Head of caudate nucleus (tissue), 42 donors: ENCODE measurements at regions not wholly inside any gene's neighbourhood (a gene's known extent, or its start where the extent isn't known, plus 50 kb on each side); places are given as distances from the start of the nearest gene placed in this dataset.
A peak's percentile ranks its signal among the peaks of the same experiment; 100 is the strongest.

Experiments
- DNase-seq, 42 donors: peaks; one replicate each; pipeline versions ENCODE4 v3.0.0 to v3.0.0-alpha.2; 2020 to 2021; ENCODE audit warnings: mixed read lengths in 7 of 42
- intact Hi-C: fragments of 100-400 bp; cut with DNase I; formaldehyde crosslinking; loops from one replicate; pipeline ENCODE4 v1.15.0; 2022

GRCh38 chr10:104505521-104506042 is 135.5 kb upstream of the SORCS3 start:
- no peak for DNase-seq
- intact Hi-C loops = no loop called here

- DNase-seq = no peak
- intact Hi-C loops = no loop called here
Observed at GRCh38 chr10:104509981-104510380, 131.1 kb upstream of the SORCS3 start.

GRCh38 chr10:104510644-104511043 is 130.4 kb upstream of the SORCS3 start:
- DNase-seq = no peak
- intact Hi-C loops = no loop called here

GRCh38 chr10:104512800-104513199 is 128.3 kb upstream of the SORCS3 start:
- intact Hi-C loops = no loop called here
- no peak for DNase-seq

- no peak for DNase-seq
- intact Hi-C loops = no loop called here
Observed at GRCh38 chr10:104515678-104516199, 125.4 kb upstream of the SORCS3 start.

GRCh38 chr10:104516986-104517385 is 124.1 kb upstream of the SORCS3 start:
- DNase-seq = no peak
- intact Hi-C loops = no loop called here

- intact Hi-C loops = no loop called here
- DNase-seq = no peak
Observed at GRCh38 chr10:104517946-104518345, 123.1 kb upstream of the SORCS3 start.

GRCh38 chr10:104518891-104519290 is 122.2 kb upstream of the SORCS3 start:
- DNase-seq = no peak
- intact Hi-C loops = no loop called here

GRCh38 chr10:104520653-104521052 is 120.4 kb upstream of the SORCS3 start:
- intact Hi-C loops = no loop called here
- no peak for DNase-seq

- peak in 38 of 42 donors; percentile 7 to 62 (median 32) for DNase-seq
- intact Hi-C loops = no loop called here
Observed at GRCh38 chr10:104521901-104522694, 119.0 kb upstream of the SORCS3 start.

GRCh38 chr10:104526188-104526587 is 114.9 kb upstream of the SORCS3 start:
- intact Hi-C loops = no loop called here
- no peak for DNase-seq

GRCh38 chr10:104527013-104527412 is 114.1 kb upstream of the SORCS3 start:
- intact Hi-C loops = no loop called here
- DNase-seq = no peak

GRCh38 chr10:104540181-104540580 is 100.9 kb upstream of the SORCS3 start:
- DNase-seq = no peak
- intact Hi-C loops = no loop called here

GRCh38 chr10:104541820-104542219 is 99.3 kb upstream of the SORCS3 start:
- intact Hi-C loops = no loop called here
- peak in 1 of 42 donors; percentile 1 for DNase-seq

- intact Hi-C loops = no loop called here
- peak in 16 of 42 donors; percentile 6 to 70 (median 31) for DNase-seq
Observed at GRCh38 chr10:104546336-104546735, 94.8 kb upstream of the SORCS3 start.

- intact Hi-C loops = no loop called here
- no peak for DNase-seq
Observed at GRCh38 chr10:104546756-104547155, 94.3 kb upstream of the SORCS3 start.

- intact Hi-C loops = no loop called here
- DNase-seq = no peak
Observed at GRCh38 chr10:104548090-104548489, 93.0 kb upstream of the SORCS3 start.

- no peak for DNase-seq
- intact Hi-C loops = no loop called here
Observed at GRCh38 chr10:104556831-104557230, 84.3 kb upstream of the SORCS3 start.

- intact Hi-C loops = no loop called here
- DNase-seq = peak in 1 of 42 donors; percentile 19
Observed at GRCh38 chr10:104557966-104558365, 83.1 kb upstream of the SORCS3 start.

GRCh38 chr10:104559935-104560334 is 81.2 kb upstream of the SORCS3 start:
- intact Hi-C loops = no loop called here
- peak; percentile 17 to 91 (median 64) for DNase-seq

GRCh38 chr10:104563051-104563450 is 78.0 kb upstream of the SORCS3 start:
- no peak for DNase-seq
- intact Hi-C loops = no loop called here
